ENCODE measurements at regions not wholly inside any gene's neighbourhood (a gene's known extent, or its start where the extent isn't known, plus 50 kb on each side); places are given as distances from the start of the nearest gene placed in this dataset.

DNA sequence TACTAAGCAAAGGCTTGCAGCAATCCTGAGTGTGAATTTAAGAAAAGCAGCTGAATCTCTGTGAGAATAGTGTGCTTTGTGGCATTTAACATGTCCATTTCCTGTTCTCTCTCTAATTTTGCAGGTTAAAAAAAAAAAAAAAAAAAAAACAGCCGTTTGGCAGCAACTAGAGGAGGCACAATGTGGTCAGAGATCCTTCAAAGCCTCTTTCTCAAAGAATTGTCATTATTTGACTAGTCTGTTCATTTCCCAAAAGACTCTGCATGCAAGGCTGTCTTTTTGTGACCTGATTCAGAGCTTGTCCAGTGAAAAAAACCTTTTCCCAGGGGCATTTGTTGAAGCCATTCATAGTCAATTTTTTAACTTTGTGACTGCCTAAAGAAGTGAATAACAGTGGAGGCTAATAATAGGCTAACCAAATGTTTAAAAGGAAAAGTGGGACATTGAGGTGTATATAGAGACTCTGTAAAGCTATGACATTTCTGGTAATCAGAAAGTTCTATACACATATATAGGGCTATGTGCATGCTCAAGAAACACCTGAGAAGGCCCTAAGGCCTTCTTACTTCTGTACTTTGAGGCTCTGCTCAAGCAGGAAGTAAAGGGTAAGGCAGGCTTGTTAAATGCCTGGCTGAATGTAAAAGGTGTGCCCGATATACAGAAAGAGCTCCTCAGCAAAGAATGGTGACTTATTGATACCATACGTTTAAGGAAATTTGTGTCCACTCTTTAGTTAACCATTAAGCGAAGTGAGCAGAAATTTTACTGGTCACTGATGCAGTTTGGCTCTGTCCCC lies 289.6 kb upstream of the RAB6C start:
- no peaks in the 10 kb centered on the region for H3K9me2 ChIP-seq (replicated peaks; ENCODE audit: insufficient read depth)
- H3K4me3 ChIP-seq = no peak overlapping the region
- no peaks in the 10 kb centered on the region for H4K20me1 ChIP-seq (ENCODE audit: insufficient read depth, poor library complexity, severe bottlenecking)
- no peak overlapping the region for H3K4me2 ChIP-seq
- H3K36me3 ChIP-seq (replicated peaks; ENCODE audit: insufficient read depth, low read depth) = no peaks in the 10 kb centered on the region
- H3K27ac ChIP-seq = no peak overlapping the region
- no peak for TF ChIP-seq EZH2phosphoT487 (IDR thresholded peaks at IDR 0.05; ENCODE audit: low read depth, severe bottlenecking, unreplicated experiment)
- TF ChIP-seq, protein P1, sequence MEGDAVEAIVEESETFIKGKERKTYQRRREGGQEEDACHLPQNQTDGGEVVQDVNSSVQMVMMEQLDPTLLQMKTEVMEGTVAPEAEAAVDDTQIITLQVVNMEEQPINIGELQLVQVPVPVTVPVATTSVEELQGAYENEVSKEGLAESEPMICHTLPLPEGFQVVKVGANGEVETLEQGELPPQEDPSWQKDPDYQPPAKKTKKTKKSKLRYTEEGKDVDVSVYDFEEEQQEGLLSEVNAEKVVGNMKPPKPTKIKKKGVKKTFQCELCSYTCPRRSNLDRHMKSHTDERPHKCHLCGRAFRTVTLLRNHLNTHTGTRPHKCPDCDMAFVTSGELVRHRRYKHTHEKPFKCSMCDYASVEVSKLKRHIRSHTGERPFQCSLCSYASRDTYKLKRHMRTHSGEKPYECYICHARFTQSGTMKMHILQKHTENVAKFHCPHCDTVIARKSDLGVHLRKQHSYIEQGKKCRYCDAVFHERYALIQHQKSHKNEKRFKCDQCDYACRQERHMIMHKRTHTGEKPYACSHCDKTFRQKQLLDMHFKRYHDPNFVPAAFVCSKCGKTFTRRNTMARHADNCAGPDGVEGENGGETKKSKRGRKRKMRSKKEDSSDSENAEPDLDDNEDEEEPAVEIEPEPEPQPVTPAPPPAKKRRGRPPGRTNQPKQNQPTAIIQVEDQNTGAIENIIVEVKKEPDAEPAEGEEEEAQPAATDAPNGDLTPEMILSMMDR (IDR thresholded peaks at IDR 0.05; ENCODE audit: poor library complexity) = no peak
- TF ChIP-seq EZH2 (IDR thresholded peaks at IDR 0.05; ENCODE audit: borderline replicate concordance) = no peak
- no peak for DNase-seq (ENCODE audit: low spot score)
- H3K9me3 ChIP-seq (ENCODE audit: low read depth) = no peaks in the 10 kb centered on the region
- H3K4me1 ChIP-seq (ENCODE audit: insufficient read depth) = no peaks in the 10 kb centered on the region
- H3K79me2 ChIP-seq = no peaks in the 10 kb centered on the region
- H3K27me3 ChIP-seq = no peaks in the 10 kb centered on the region
- no peak overlapping the region for H2AFZ ChIP-seq
- WGBS (ENCODE audit: low lambda C conversion rate, missing lambda C conversion rate) = 74% methylated on average over 4 of the region's 4 CpGs

DNA sequence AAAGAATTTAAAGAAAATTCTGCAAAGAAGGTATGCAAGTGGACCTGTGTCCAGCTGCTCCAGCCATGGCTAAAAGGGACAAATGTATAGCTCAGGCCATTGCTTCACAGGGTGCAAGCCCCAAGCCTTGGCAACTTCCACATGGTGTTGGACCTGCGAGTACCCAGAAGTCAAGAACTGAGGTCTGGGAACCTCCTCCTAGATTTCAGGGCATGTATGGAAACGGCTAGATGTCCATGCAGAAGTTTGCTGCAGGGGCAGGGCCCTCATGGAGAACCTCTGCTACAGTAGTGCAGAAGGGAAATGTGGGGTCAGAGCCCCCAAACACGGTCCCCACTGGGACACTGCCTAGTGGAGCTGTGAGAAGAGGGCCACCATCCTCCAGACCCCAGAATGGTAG lies 284.0 kb upstream of the RAB6C start:
- no peak overlapping the region for H2AFZ ChIP-seq
- no peaks in the 10 kb centered on the region for H3K36me3 ChIP-seq (replicated peaks; ENCODE audit: insufficient read depth, low read depth)
- H3K79me2 ChIP-seq = no peaks in the 10 kb centered on the region
- no peaks in the 10 kb centered on the region for H3K4me1 ChIP-seq (ENCODE audit: insufficient read depth)
- no peaks in the 10 kb centered on the region for H3K9me2 ChIP-seq (replicated peaks; ENCODE audit: insufficient read depth)
- 85% methylated on average over 3 of the region's 3 CpGs for WGBS (ENCODE audit: low lambda C conversion rate, missing lambda C conversion rate)
- TF ChIP-seq, protein P1 (IDR thresholded peaks at IDR 0.05; ENCODE audit: poor library complexity) = no peak
- TF ChIP-seq EZH2phosphoT487 (IDR thresholded peaks at IDR 0.05; ENCODE audit: low read depth, severe bottlenecking, unreplicated experiment) (no peak), EZH2 (IDR thresholded peaks at IDR 0.05; ENCODE audit: borderline replicate concordance) (no peak)
- H3K9me3 ChIP-seq (ENCODE audit: low read depth) = no peaks in the 10 kb centered on the region
- no peaks in the 10 kb centered on the region for H4K20me1 ChIP-seq (ENCODE audit: insufficient read depth, poor library complexity, severe bottlenecking)
- no peak overlapping the region for H3K4me2 ChIP-seq
- no peak for DNase-seq (ENCODE audit: low spot score)
- no peak overlapping the region for H3K27ac ChIP-seq
- no peaks in the 10 kb centered on the region for H3K27me3 ChIP-seq
- H3K4me3 ChIP-seq = no peak overlapping the region

DNA sequence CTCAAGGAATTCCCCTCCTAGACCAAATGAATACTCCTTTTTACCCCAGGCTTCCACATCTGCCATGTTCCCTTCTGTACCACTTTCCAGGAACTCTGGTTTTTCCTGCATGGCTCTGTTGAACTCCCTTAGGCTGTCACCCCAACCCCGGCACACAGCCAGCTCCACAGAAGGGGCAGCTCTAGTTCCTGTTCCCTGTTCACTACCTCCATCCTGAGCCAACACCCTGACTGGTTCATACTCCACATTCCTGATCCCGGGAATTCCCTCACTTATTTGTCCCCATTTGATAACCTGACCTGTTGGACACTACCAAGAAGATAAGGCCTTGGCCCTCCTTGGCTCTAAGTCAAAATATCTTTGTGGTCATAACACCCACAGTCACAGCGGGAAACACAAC lies 280.9 kb upstream of the RAB6C start:
- Histone ChIP-seq H2AFZ (no peak overlapping the region), H4K20me1 (ENCODE audit: insufficient read depth, poor library complexity, severe bottlenecking) (no peaks in the 10 kb centered on the region), H3K79me2 (no peaks in the 10 kb centered on the region), H3K4me3 (no peak overlapping the region), H3K36me3 (replicated peaks; ENCODE audit: insufficient read depth, low read depth) (no peaks in the 10 kb centered on the region), H3K4me2 (no peak overlapping the region), H3K9me3 (ENCODE audit: low read depth) (no peaks in the 10 kb centered on the region), H3K27me3 (no peaks in the 10 kb centered on the region), H3K9me2 (replicated peaks; ENCODE audit: insufficient read depth) (no peaks in the 10 kb centered on the region), H3K4me1 (ENCODE audit: insufficient read depth) (peaks cover 4% of the 10 kb centered on the region), H3K27ac (no peak overlapping the region)
- TF ChIP-seq EZH2 (IDR thresholded peaks at IDR 0.05; ENCODE audit: borderline replicate concordance) = no peak
- TF ChIP-seq, protein P1 (IDR thresholded peaks at IDR 0.05; ENCODE audit: poor library complexity) = no peak
- TF ChIP-seq EZH2phosphoT487 (IDR thresholded peaks at IDR 0.05; ENCODE audit: low read depth, severe bottlenecking, unreplicated experiment) = no peak
- DNase-seq (ENCODE audit: low spot score) = peak; percentile 39
- WGBS (ENCODE audit: low lambda C conversion rate, missing lambda C conversion rate) = 58% methylated on average over 3 of the region's 3 CpGs
